ENCODE measurements at regions not wholly inside any gene's neighbourhood (a gene's known extent, or its start where the extent isn't known, plus 50 kb on each side); places are given as distances from the start of the nearest gene placed in this dataset.

GRCh38 chr9:108467161-108467560 is 388.6 kb downstream of the ACTL7B start:
- no peaks in the 10 kb centered on the region for H4K20me1 ChIP-seq (ENCODE audit: insufficient read depth, low read length)
- no peaks in the 10 kb centered on the region for H3K36me3 ChIP-seq (replicated peaks; ENCODE audit: low read depth, low read length)
- TF ChIP-seq CTCF (IDR thresholded peaks at IDR 0.05; ENCODE audit: low read depth, low read length), result no peak
- no peak for TF ChIP-seq EZH2phosphoT487 (IDR thresholded peaks at IDR 0.05; ENCODE audit: low read depth)
- H2AFZ ChIP-seq (ENCODE audit: low read depth, low read length), result no peak overlapping the region
- H3K4me1 ChIP-seq (ENCODE audit: low read length), result no peaks in the 10 kb centered on the region
- H3K27me3 ChIP-seq (ENCODE audit: low read depth, low read length), result no peaks in the 10 kb centered on the region; the same call in 1 of the 2 replicates
- H3K27ac ChIP-seq (ENCODE audit: low read length), result no peak overlapping the region
- H3K9me3 ChIP-seq (ENCODE audit: insufficient read depth, low read length), result no peaks in the 10 kb centered on the region
- no peaks in the 10 kb centered on the region for H3K79me2 ChIP-seq (ENCODE audit: low read length)
- no peak overlapping the region for H3K4me2 ChIP-seq (ENCODE audit: low read length)
- H3K4me3 ChIP-seq (ENCODE audit: low read length), result no peak overlapping the region
- H3K9ac ChIP-seq (ENCODE audit: low read length), result no peak overlapping the region

- no peak overlapping the region for H3K27ac ChIP-seq (ENCODE audit: low read length)
- H3K27me3 ChIP-seq (ENCODE audit: low read depth, low read length), result no peaks in the 10 kb centered on the region; the same call in 1 of the 2 replicates
- H3K4me1 ChIP-seq (ENCODE audit: low read length), result no peaks in the 10 kb centered on the region
- H3K9me3 ChIP-seq (ENCODE audit: insufficient read depth, low read length), result no peaks in the 10 kb centered on the region
- H2AFZ ChIP-seq (ENCODE audit: low read depth, low read length), result no peak overlapping the region
- H3K4me2 ChIP-seq (ENCODE audit: low read length), result no peak overlapping the region
- H3K79me2 ChIP-seq (ENCODE audit: low read length), result no peaks in the 10 kb centered on the region
- TF ChIP-seq CTCF (IDR thresholded peaks at IDR 0.05; ENCODE audit: low read depth, low read length) (no peak), EZH2phosphoT487 (IDR thresholded peaks at IDR 0.05; ENCODE audit: low read depth) (no peak)
- H4K20me1 ChIP-seq (ENCODE audit: insufficient read depth, low read length), result no peaks in the 10 kb centered on the region
- no peaks in the 10 kb centered on the region for H3K36me3 ChIP-seq (replicated peaks; ENCODE audit: low read depth, low read length)
- no peak overlapping the region for H3K4me3 ChIP-seq (ENCODE audit: low read length)
- no peak overlapping the region for H3K9ac ChIP-seq (ENCODE audit: low read length)
Observed at GRCh38 chr9:108466304-108466703, 389.5 kb downstream of the ACTL7B start.

GRCh38 chr9:108463932-108464606 is 391.7 kb downstream of the ACTL7B start:
- Histone ChIP-seq H3K9ac (ENCODE audit: low read length) (no peak overlapping the region), H3K4me2 (ENCODE audit: low read length) (no peak overlapping the region), H3K79me2 (ENCODE audit: low read length) (no peaks in the 10 kb centered on the region), H3K9me3 (ENCODE audit: insufficient read depth, low read length) (no peaks in the 10 kb centered on the region), H3K36me3 (replicated peaks; ENCODE audit: low read depth, low read length) (no peaks in the 10 kb centered on the region), H3K27ac (ENCODE audit: low read length) (no peak overlapping the region), H3K4me1 (ENCODE audit: low read length) (no peaks in the 10 kb centered on the region), H3K4me3 (ENCODE audit: low read length) (no peak overlapping the region), H3K27me3 (ENCODE audit: low read depth, low read length) (no peaks in the 10 kb centered on the region; the same call in 1 of the 2 replicates), H2AFZ (ENCODE audit: low read depth, low read length) (no peak overlapping the region), H4K20me1 (ENCODE audit: insufficient read depth, low read length) (no peaks in the 10 kb centered on the region)
- TF ChIP-seq EZH2phosphoT487 (IDR thresholded peaks at IDR 0.05; ENCODE audit: low read depth), result no peak
- no peak for TF ChIP-seq CTCF (IDR thresholded peaks at IDR 0.05; ENCODE audit: low read depth, low read length)

GRCh38 chr9:108456903-108457302 is 398.9 kb downstream of the ACTL7B start:
- H3K9ac ChIP-seq (ENCODE audit: low read length), result no peak overlapping the region
- H4K20me1 ChIP-seq (ENCODE audit: insufficient read depth, low read length), result no peaks in the 10 kb centered on the region
- H3K4me3 ChIP-seq (ENCODE audit: low read length), result no peak overlapping the region
- no peaks in the 10 kb centered on the region for H3K4me1 ChIP-seq (ENCODE audit: low read length)
- no peaks in the 10 kb centered on the region for H3K79me2 ChIP-seq (ENCODE audit: low read length)
- TF ChIP-seq CTCF (IDR thresholded peaks at IDR 0.05; ENCODE audit: low read depth, low read length), result no peak
- H3K4me2 ChIP-seq (ENCODE audit: low read length), result no peak overlapping the region
- no peaks in the 10 kb centered on the region for H3K9me3 ChIP-seq (ENCODE audit: insufficient read depth, low read length)
- H3K27ac ChIP-seq (ENCODE audit: low read length), result no peak overlapping the region
- no peak overlapping the region for H2AFZ ChIP-seq (ENCODE audit: low read depth, low read length)
- H3K36me3 ChIP-seq (replicated peaks; ENCODE audit: low read depth, low read length), result no peaks in the 10 kb centered on the region
- H3K27me3 ChIP-seq (ENCODE audit: low read depth, low read length), result no peaks in the 10 kb centered on the region
